ENCODE measurements at regions not wholly inside any gene's neighbourhood (a gene's known extent, or its start where the extent isn't known, plus 50 kb on each side); places are given as distances from the start of the nearest gene placed in this dataset.

GRCh38 chr22:25364281-25364680 is 144.8 kb downstream of the CRYBB2 start:
- DNase-seq (ENCODE audit: low spot score): no peak
- in situ Hi-C loops (cut with MboI; ENCODE audit: low pct_unique_long_range_greater_than_20kb, low sequenced_read_pairs, unreplicated experiment): no loop called here
- TF ChIP-seq CTCF (IDR thresholded peaks at IDR 0.05; ENCODE audit: extremely low read depth, insufficient read depth, missing control alignments): no peak

- DNase-seq (ENCODE audit: low spot score): no peak
- TF ChIP-seq CTCF (IDR thresholded peaks at IDR 0.05; ENCODE audit: extremely low read depth, insufficient read depth, missing control alignments): no peak
- in situ Hi-C loops (cut with MboI; ENCODE audit: low pct_unique_long_range_greater_than_20kb, low sequenced_read_pairs, unreplicated experiment): no loop called here
These were observed 145.3 kb downstream of the CRYBB2 start for GRCh38 chr22:25364736-25365241.

- DNase-seq (ENCODE audit: low spot score): no peak
- no peak for TF ChIP-seq CTCF (IDR thresholded peaks at IDR 0.05; ENCODE audit: extremely low read depth, insufficient read depth, missing control alignments)
- in situ Hi-C loops (cut with MboI; ENCODE audit: low pct_unique_long_range_greater_than_20kb, low sequenced_read_pairs, unreplicated experiment): no loop called here
These were observed 146.2 kb downstream of the CRYBB2 start for GRCh38 chr22:25365491-25366261.

GRCh38 chr22:25366408-25366807 is 147.0 kb downstream of the CRYBB2 start:
- no peak for TF ChIP-seq CTCF (IDR thresholded peaks at IDR 0.05; ENCODE audit: extremely low read depth, insufficient read depth, missing control alignments)
- in situ Hi-C loops (cut with MboI; ENCODE audit: low pct_unique_long_range_greater_than_20kb, low sequenced_read_pairs, unreplicated experiment): no loop called here
- no peak for DNase-seq (ENCODE audit: low spot score)

GRCh38 chr22:25366876-25367466 is 147.5 kb downstream of the CRYBB2 start:
- DNase-seq (ENCODE audit: low spot score): no peak
- in situ Hi-C loops (cut with MboI; ENCODE audit: low pct_unique_long_range_greater_than_20kb, low sequenced_read_pairs, unreplicated experiment): no loop called here
- TF ChIP-seq CTCF (IDR thresholded peaks at IDR 0.05; ENCODE audit: extremely low read depth, insufficient read depth, missing control alignments): no peak

- in situ Hi-C loops (cut with MboI; ENCODE audit: low pct_unique_long_range_greater_than_20kb, low sequenced_read_pairs, unreplicated experiment): no loop called here
- TF ChIP-seq CTCF (IDR thresholded peaks at IDR 0.05; ENCODE audit: extremely low read depth, insufficient read depth, missing control alignments): no peak
These were observed 148.3 kb downstream of the CRYBB2 start for GRCh38 chr22:25367756-25368155.

More at GRCh38 chr22:25367756-25368155, 148.3 kb downstream of the CRYBB2 start:
- no peak for DNase-seq (ENCODE audit: low spot score)

Measured in GM13977 (cell line).